ENCODE measurements at regions not wholly inside any gene's neighbourhood (a gene's known extent, or its start where the extent isn't known, plus 50 kb on each side); places are given as distances from the start of the nearest gene placed in this dataset.
"Not testable (repeated sequence)": the region's sequence is repeated elsewhere in the genome, so short reads cannot be mapped to it uniquely, and the experiment has no call there.

DNA sequence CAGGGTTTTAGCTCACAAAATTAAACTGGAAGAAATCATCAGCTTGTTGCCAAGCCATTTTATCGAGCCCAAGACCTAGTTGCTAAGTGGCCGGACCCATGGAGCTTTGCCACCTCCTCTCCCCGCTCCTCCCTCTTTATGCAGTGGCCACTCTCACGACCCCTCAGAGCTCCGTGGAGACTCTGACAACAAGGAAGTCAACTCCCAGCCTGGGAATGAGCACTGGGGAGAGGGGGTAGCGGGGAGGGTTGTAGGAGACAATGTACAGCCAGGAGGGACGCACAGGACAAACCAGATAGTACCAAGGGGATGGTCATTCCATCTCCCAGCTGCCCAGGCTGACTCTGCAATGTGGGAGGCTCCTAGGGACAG lies 250.9 kb downstream of the SIPA1L2 start:
- no peak for DNase-seq

DNA sequence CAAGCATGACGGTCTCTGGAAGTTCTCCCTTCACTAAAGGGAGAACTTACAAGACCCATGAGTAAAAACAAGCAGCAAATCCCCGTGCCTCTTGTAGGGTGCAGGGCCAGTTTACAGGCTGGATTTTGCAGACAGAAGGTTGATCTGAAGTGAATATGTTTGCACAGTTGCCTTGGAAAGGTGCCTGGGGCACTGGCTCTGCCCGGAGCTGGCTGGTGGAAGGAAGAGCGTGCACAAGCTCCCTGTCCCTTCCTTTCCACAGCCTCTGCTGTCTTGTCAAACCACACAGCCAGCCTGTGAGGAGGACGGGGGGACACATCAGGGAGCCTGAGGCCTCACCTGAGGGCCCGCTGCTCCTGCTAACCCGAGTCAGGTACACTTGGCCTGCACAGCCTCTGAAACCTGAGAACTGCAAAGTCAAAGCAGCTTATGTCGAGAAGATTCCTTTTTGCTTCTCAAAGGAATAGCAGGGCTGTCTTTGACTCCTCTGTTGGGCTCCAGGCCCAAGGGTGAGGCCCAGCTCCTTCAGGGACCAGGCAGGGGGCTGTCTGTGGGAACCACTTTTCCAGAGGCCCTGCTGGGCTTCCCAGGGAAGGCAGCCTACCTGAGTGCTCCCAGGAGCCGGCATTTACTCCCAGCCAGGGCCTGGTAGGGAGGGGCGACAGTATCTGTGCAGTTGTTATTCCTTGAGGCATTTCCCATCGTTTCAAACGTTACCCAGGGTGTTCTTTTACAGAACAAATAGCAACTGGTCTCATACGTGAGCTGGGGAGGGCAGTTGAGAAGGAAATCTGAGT lies 251.5 kb downstream of the SIPA1L2 start:
- no peak for DNase-seq

DNA sequence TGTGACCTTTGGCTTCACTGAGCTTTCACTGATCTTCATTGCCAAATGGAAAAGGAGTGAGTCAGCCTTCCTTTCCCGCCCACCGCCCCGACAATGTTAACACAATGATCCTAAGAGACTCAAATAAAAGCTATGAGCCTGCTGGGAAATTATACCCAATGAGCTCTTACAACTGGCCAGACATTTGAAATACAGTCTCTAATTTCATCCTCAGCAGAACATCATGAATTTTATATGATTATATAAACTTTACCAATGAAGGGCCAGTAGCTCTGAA lies 252.5 kb downstream of the SIPA1L2 start:
- DNase-seq, result no peak

DNA sequence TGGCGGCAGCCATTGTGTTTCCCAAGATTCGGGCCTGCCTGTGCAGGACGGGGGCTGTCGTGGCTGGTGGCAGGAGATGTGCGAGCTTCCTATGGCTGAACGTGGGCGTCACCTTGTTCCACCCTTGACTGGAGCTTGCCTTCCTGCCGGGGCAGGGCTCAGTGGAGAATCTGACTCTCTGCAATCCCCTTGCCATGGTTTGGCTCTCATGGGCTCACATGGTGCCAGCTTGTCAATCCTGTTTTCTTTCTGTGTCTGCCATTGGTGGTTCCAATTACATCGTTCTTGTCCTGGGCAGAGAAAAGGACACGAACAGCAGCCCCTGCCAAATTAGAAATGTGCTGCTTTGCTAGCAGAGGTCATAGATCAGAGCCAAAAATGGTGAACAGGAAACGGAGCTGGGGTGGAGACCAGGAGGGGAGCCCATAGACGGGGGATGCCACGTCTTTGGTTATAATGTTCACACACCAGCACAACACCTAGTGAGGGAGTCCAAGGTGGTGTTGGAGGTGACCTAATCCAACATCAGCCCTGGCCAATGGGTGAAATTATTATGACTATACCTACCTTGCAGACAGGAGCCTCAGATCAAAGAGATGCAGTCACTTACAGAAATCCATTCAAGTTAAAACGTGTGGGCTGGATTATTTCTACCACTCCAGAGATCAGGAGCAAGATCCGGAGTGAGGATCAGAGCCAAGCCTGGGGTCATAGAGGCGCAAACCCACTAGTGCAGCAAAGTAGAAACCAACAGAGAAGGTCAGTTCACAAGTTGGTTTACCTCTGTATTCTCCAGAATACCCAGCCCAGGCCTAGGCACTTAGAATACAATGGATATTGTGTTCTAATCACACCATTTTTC lies 253.1 kb downstream of the SIPA1L2 start:
- DNase-seq, result no peak

DNA sequence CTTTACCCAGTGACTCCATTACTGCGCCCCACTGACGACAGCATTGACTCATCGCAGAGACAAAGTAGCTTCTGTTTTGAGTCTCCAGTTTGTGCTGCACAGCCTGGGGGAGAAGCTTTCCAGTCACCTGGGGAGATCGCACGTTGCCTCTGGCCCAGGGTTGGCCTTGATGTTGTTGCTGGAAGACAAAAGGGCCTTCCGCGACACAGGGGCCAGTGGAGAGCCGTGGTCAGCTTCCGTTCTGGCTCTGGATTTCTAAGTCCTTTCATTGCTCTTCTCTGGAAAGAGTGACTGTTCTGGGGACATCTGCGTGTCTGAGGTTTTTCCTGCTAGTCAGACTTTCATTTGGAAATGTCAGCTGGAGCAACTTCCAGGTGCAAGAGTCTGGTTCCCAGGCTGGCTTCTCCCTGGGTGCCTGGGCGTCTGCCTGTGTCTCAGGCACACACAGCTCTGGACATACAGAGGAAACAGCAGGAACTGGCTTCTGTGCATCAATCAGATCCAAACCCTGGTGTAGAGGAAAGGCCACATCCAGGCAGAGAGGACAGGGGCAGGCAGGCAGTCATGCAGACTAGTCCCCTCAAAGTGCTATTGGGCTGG lies 257.0 kb downstream of the SIPA1L2 start:
- peak; percentile 37 for DNase-seq

DNA sequence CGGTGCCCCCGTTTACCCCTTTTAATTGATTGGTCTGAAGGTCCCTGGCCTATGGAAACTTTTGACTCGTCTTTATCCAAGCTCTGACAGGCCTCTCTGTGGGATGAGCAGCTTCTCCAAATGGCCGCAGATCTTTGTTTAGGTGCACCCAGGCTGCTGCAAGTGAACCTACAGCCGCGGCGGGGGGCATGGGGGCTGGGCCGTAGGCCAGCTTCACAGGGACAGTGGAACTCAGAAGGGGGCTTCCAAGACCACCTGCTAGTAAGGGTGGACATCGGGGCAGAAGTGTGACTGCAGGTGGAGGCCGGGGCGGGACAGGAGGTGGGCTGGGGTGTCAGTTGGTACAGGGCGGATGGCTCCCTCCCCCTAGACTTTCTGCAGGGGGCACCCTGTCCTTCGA lies 257.5 kb downstream of the SIPA1L2 start:
- DNase-seq, result no peak

DNA sequence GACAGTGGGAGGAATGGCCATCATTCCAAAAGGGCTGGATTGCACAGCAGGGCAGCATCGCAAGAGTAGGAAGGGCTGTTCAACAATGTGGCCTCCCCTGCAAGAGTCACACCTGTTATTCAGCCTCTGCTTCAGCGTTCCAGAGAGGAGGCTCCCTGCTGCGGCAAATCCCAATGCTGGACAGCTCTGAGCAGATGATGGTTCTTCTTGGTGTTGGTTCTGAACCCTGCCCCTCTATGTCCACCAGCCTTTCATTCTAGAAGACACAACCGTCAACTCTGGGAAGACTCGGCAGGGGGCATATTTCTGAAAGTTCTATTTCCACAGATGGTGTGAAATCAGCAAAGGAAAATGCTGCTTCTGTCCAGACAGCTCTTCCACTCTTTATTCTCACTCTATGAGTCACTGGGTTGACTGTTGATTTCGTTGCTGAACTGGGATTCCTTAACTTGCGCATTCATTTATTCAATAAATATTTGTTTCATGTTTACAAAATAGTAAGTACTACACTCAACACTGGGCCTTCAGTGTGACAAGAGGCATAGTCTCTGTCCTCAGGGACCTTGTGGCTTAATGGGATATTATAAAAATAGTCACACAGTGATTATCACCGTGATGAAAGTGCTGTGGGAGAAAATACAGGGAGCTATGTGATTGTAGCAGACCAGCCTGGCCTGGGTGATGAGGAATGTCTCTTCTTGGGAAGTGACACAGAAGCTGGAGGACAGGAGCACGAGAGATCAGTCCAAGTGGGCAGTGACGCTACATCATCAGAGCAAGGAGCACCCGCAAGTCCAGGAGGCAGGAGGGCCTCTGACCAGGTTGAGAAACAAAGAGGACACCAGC lies 260.3 kb downstream of the SIPA1L2 start:
- no peak for DNase-seq

DNA sequence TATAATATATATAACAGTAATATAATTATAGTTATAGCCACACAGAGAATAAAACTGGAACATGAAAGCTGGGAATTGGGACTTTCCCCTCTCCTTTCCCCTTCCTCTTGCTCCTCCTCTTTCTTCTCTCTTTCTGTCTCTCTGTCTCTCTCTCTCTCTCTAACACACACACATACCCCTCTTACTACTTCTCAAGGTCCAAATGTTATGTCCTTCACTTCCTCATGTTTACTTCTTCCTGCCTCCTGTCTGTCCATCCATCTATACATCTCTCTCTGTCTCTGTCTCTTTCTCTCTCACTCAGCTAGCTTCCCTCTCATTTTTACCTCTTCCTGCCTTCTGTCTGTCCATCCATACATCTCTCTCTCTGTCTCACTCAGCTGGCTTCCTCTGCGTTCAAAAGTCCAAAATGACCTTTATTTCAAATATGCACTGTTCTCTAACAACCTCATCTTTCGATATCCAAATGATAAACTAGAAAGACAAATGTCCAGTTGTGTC lies 261.1 kb downstream of the SIPA1L2 start:
- no peak for DNase-seq

DNA sequence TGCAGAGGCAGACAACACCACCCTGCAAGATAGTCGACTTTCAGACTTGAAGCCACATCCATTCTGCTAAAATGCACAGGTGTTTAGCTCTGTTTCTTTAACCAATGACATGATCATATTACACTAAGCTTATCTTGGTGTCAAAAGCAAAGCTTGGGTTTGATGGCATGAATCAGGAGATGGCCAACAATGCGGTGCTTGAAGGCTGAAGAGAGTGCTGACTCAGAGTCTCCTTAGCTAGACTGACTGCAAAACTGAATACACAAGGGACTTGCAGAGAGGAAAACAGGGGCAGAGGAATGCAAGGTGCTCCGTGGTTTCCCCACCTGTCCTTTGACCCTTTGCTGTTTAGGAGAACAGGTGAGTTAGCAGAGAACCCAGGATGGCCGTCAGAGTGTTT lies 262.6 kb downstream of the SIPA1L2 start:
- DNase-seq, result no peak

DNA sequence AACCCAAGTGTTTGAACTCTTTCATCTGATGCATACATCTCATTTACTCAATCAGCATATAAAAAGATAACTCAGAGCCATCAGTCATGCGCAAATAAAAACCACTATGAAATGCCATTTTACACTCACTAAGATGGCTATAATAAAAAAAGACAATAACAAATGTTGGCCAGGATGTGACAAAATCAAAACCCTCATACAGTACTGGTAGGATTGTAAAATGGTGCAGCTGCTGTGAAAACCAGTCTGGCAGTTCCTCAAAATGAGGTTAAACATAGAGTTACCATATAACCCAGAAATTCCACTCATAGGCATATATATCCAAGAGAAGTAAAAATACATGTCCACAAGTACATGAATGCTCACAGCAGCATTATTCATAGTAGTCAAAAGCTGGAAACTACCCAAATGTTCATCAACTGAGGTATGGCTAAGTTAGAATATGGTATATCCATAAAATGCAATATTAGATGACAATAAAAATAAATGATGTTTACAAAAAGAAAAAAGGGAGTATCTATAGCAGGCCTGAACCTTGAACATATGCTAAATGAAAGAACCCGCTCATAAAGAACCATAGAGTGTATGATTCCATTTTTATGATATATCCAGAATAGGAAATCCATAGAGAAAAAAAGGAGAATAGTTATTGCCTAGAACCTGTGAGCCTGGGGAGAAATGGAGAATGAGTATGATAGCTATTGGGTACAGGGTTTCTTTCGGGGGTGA lies 265.1 kb downstream of the SIPA1L2 start:
- DNase-seq, result no peak

DNA sequence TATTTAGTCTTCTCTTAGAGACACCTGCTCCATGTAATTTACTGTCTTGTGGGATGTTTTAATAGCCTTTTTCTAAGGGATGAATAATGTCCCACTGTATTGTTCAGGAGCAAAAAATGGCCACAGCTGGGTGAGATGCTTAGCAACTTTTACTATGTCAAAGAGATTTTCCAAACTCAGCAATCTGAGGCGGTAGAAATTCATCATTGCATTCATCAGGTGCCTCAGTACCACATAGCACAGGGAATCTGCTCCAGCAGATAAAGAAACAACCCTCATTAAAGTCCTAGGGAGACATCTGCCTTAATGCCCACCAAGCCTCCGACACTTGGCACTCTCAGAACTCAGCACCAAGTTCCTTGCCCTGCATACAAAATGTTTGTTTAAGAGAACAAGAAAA lies 266.9 kb downstream of the SIPA1L2 start:
- no peak for DNase-seq

DNA sequence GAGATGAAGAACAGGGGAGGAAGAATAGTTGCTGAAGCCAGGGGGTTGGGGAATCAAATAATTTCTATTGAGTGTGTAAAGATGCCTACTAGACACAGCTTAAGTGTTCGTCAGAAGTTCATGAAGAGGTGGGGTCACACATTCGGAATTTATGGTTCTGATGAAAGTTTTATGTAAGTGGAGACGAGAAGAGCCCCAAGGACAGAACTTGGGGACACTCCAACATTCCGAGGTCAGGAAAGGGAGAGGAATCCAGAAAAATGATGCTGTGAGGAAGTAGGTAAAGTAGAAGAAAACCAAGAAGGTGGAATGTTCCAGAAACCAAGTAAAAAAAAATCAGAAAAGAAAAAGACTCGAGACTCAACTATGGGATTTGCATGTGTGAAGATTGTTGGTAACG lies 272.5 kb downstream of the SIPA1L2 start:
- DNase-seq, result no peak

DNA sequence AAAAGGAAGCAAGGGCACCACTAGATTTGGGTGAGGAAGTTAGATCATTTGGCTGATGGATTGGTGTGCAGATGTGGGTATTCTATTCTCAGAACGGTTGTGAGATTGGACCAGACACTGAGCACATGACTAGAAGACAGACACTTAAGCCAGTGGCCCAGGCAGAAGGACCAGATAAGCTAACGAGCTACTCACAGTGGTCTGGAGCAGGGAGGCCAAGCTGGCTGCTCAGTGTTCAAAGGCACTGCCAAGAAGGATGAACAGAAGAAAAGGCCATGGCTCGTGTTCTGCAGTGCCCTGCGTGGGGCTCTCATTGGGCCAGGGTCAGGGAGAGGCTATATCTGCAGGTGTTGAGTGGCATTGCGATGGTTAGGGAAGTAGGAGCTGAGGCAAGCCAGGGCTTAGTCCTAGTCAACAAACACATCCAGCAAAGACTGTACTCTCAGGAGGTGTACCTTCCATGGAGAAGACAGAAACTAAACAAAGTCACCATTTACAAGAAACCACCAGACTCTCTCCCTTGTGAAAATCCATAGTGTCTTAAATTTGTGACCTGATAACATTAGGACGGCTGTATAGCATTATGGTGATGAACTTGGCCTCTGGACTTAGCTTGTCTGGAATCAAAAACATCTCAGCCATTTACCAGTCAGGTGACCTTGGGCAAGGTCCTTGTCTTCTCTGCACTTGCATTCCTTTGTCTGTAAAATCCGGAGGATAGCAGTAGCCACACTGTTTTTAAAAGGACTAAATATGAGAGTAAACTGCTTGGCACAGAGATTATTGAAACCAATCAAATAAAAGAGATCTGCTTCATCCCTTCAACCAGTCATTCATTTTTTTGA lies 274.5 kb downstream of the SIPA1L2 start:
- DNase-seq, result no peak

DNA sequence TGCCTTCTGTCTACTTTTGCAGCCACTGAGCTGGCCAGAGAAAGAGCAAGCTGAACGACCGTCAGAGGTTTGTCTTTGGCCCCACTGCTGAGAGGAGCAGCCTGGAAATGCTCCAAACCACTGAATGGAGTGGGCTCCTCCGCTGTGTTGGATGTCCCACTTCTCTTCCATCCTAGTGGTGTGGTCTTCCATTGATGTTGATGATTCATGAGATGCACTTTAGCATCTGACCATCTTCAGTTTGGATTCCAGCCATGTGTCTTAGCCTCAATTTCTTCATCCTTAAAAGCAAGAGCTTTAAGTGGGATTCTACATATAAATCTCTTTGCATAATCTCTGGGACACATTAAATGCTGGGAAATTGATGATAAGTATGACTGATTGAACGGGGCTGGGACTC lies 276.9 kb downstream of the SIPA1L2 start:
- DNase-seq, result no peak

DNA sequence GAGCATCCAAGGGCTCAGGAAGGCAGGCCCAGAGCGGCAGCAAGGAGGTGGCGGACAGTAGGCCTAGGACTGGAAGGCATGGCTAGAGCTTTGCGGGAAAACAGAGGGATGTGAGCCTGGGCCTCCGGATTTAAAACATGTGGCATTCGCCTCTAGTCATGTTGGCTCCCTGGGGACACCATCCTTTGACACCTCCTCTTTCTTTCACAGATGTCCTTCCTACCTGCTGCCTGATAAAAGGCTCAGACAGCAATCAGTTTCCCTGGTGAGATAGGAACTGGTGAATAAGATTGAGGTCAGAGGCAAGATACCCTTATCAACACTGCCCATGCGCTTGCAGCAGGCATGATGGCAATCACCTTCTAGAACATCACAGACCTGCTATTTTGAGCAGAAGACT lies 277.6 kb downstream of the SIPA1L2 start:
- no peak for DNase-seq

DNA sequence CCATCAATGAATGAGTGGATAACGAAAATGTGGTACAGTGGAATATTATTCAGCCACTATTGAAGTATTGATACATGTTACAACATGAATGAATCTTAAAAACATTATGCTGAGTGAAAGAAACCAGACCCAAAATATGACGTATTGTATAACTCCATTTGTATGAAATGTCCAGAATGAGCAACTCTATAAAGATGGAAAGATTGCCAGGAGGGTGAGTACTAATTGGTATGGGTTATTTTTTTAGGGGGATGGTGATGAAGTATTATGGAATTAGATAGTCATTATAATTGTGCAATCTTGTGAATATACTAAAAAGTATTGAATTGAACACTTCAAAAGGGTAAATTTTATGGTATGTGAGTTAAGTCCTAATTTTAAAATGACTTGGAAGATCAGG lies 278.6 kb downstream of the SIPA1L2 start:
- DNase-seq, result no peak

DNA sequence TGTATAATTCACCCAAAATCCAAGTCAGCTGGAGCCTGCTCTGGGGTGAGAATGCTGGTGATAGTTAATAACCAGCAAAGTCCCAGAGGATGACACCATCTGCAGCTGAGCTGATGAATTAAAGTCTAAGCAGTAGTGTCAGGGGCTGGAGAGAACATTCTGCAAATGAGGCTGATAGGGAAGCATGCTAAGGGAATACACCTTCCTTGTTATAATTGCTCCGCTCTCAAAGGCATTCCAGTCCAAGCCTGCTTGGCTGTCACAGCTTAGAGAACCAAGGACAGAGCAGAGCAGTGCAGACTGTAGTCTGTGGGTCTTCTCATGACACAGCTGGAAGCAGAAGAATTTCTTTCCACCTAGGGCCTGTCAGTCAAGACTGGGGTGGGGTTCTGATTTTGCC lies 283.1 kb downstream of the SIPA1L2 start:
- no peak for DNase-seq

DNA sequence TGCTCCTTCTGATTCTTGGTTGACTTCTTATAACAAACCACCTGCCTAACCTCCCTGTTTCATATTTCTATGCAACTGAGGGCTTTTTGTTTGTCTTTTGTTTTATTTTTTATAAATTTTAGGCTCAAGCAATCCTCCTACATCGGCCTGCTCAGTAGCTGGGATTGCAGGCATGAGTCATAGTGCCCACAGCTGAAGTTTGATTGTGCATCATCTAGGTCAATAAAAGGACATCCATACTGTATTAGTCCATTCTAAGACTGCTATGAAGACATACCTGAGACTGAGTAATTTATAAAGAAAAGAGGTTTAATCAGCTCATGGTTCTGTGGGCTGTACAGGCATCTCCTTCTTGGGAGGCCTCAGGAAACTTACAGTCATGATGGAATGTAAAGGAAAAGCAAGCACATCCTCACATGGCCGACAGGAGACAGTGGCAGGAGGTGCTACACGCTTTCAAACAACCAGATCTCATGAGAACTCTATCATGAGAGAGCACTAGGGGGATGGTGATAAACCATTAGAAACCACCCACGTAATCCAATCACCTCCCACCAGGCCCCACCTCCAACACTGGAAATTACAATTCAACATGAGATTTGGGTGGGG lies 285.0 kb downstream of the SIPA1L2 start:
- DNase-seq, result no peak

DNA sequence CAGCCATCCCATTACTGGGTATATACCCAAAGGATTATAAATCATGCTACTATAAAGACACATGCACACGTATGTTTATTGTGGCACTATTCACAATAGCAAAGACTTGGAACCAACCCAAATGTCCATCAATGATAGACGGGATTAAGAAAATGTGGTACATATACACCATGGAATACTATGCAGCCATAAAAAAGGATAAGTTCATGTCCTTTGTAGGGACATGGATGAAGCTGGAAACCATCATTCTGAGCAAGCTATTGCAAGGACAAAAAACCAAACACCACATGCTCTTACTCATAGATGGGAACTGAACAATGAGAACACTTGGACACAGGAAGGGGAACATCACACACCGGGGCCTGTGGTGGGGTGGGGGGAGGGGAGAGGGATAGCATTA lies 285.7 kb downstream of the SIPA1L2 start:
- not testable (repeated sequence) for DNase-seq

DNA sequence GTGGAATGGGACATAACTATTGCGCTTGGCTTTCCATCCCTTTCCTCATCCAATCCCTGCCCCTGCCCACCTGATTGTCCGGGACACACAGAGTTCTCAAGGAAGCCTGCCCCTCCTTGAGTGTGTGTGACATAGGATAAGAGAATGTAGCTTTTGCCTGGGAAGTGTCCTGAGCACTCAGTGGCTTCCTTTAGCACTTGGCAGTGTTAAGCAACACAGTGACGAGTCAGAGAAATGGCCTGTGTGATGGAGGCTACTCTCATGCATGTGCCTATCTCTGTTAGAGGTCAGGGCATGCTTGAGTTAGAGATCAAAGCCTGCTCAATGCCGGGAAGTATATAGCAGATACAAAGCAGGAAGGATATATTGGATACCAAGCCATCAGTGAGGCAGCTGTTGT lies 289.5 kb downstream of the SIPA1L2 start:
- DNase-seq, result no peak

DNA sequence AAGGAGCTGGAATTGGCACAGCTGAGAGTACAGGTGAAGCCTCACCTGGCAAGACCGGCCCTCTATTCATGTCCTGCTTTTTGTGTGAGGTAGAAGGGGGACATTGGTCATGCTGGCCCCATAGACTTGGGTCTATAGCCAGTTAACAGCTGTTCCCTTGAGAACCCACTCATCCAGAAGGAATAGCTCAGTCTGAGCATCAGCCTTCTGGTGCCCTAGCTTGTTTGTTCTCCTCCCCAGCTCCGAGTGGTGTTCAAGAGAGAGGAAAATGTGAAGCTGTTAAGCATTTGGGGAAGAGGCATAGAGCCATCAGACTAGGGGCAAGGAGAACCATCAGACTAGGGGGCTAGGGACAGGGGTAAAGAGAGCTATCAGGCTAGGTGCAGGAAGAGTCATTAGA lies 290.9 kb downstream of the SIPA1L2 start:
- no peak for DNase-seq

Measured in right hindlimb (tissue), 1 donor.